ENCODE measurements at regions not wholly inside any gene's neighbourhood (a gene's known extent, or its start where the extent isn't known, plus 50 kb on each side); places are given as distances from the start of the nearest gene placed in this dataset.

GRCh38 chr3:181497358-181497757, 214.4 kb upstream of the SOX2 start:
- Histone ChIP-seq H3K36me3 (no peaks in the 10 kb centered on the region), H3K4me1 (ENCODE audit: low read depth) (no peaks in the 10 kb centered on the region), H3K27me3 (no peaks in the 10 kb centered on the region), H3K27ac (no peak overlapping the region), H3K4me3 (no peak overlapping the region), H3K9me3 (ENCODE audit: low read depth) (no peaks in the 10 kb centered on the region)
- TF ChIP-seq CTCF (IDR thresholded peaks at IDR 0.05; ENCODE audit: low read depth, low read length), result no peak
- DNase-seq (ENCODE audit: low read depth in 1 of 2, low spot score in 1 of 2), result no peak

GRCh38 chr3:181493423-181493822, 218.3 kb upstream of the SOX2 start:
- Histone ChIP-seq H3K9me3 (ENCODE audit: low read depth) (no peaks in the 10 kb centered on the region), H3K4me3 (no peak overlapping the region), H3K4me1 (ENCODE audit: low read depth) (no peaks in the 10 kb centered on the region), H3K27me3 (no peaks in the 10 kb centered on the region), H3K36me3 (no peaks in the 10 kb centered on the region), H3K27ac (no peak overlapping the region)
- no peak for DNase-seq (ENCODE audit: low read depth in 1 of 2, low spot score in 1 of 2)
- no peak for TF ChIP-seq CTCF (IDR thresholded peaks at IDR 0.05; ENCODE audit: low read depth, low read length)

- no peak for DNase-seq (ENCODE audit: low read depth in 1 of 2, low spot score in 1 of 2)
- Histone ChIP-seq H3K36me3 (no peaks in the 10 kb centered on the region), H3K27ac (no peak overlapping the region), H3K9me3 (ENCODE audit: low read depth) (no peaks in the 10 kb centered on the region), H3K4me1 (ENCODE audit: low read depth) (no peaks in the 10 kb centered on the region), H3K27me3 (no peaks in the 10 kb centered on the region), H3K4me3 (no peak overlapping the region)
- TF ChIP-seq CTCF (IDR thresholded peaks at IDR 0.05; ENCODE audit: low read depth, low read length), result no peak
Observed at GRCh38 chr3:181488536-181488935, 223.2 kb upstream of the SOX2 start.

GRCh38 chr3:181487236-181487978, 224.3 kb upstream of the SOX2 start:
- Histone ChIP-seq H3K4me3 (no peak overlapping the region), H3K36me3 (no peaks in the 10 kb centered on the region), H3K27me3 (no peaks in the 10 kb centered on the region), H3K4me1 (ENCODE audit: low read depth) (no peaks in the 10 kb centered on the region), H3K27ac (no peak overlapping the region), H3K9me3 (ENCODE audit: low read depth) (no peaks in the 10 kb centered on the region)
- no peak for TF ChIP-seq CTCF (IDR thresholded peaks at IDR 0.05; ENCODE audit: low read depth, low read length)
- DNase-seq (ENCODE audit: low read depth in 1 of 2, low spot score in 1 of 2), result no peak

GRCh38 chr3:181486141-181486885, 225.4 kb upstream of the SOX2 start:
- H3K27ac ChIP-seq, result no peak overlapping the region
- TF ChIP-seq CTCF (IDR thresholded peaks at IDR 0.05; ENCODE audit: low read depth, low read length), result no peak
- H3K27me3 ChIP-seq, result no peaks in the 10 kb centered on the region
- no peaks in the 10 kb centered on the region for H3K9me3 ChIP-seq (ENCODE audit: low read depth)
- H3K36me3 ChIP-seq, result no peaks in the 10 kb centered on the region
- no peak for DNase-seq (ENCODE audit: low read depth in 1 of 2, low spot score in 1 of 2)
- no peaks in the 10 kb centered on the region for H3K4me1 ChIP-seq (ENCODE audit: low read depth)
- no peak overlapping the region for H3K4me3 ChIP-seq

All from cardiac muscle cell (in vitro differentiated cells and primary cell).